GM21423 (cell line): ENCODE measurements at regions not wholly inside any gene's neighbourhood (a gene's known extent, or its start where the extent isn't known, plus 50 kb on each side); places are given as distances from the start of the nearest gene placed in this dataset.

ENCODE experiments used
- ATAC-seq: cut with Tn5 transposase; IDR thresholded peaks from one replicate; pipeline ENCODE4 v1.9.1; 2021; ENCODE audit warnings: mild to moderate bottlenecking, moderate library complexity; ENCODE audit not compliant: unreplicated experiment

- ATAC-seq = no peak
Measured at GRCh38 chr2:5111581-5111980, 580.6 kb upstream of the SOX11 start.

- no peak for ATAC-seq
Measured at GRCh38 chr2:5119046-5119445, 573.1 kb upstream of the SOX11 start.

- no peak for ATAC-seq
Measured at GRCh38 chr2:5121121-5121520, 571.1 kb upstream of the SOX11 start.

GRCh38 chr2:5121642-5122041, 570.5 kb upstream of the SOX11 start:
- no peak for ATAC-seq

GRCh38 chr2:5123582-5124196, 568.5 kb upstream of the SOX11 start:
- no peak for ATAC-seq

- no peak for ATAC-seq
Measured at GRCh38 chr2:5125017-5125730, 567.0 kb upstream of the SOX11 start.

- ATAC-seq = no peak
Measured at GRCh38 chr2:5132281-5132680, 559.9 kb upstream of the SOX11 start.

- no peak for ATAC-seq
Measured at GRCh38 chr2:5140347-5140746, 551.8 kb upstream of the SOX11 start.

GRCh38 chr2:5144159-5144558, 548.0 kb upstream of the SOX11 start:
- no peak for ATAC-seq

- no peak for ATAC-seq
Measured at GRCh38 chr2:5145053-5145452, 547.1 kb upstream of the SOX11 start.

- ATAC-seq = no peak
Measured at GRCh38 chr2:5145801-5146200, 546.4 kb upstream of the SOX11 start.

GRCh38 chr2:5148392-5149085, 543.6 kb upstream of the SOX11 start:
- ATAC-seq = no peak

GRCh38 chr2:5150871-5151270, 541.3 kb upstream of the SOX11 start:
- ATAC-seq = no peak

GRCh38 chr2:5164776-5165525, 527.2 kb upstream of the SOX11 start:
- ATAC-seq = no peak

GRCh38 chr2:5172923-5173322, 519.3 kb upstream of the SOX11 start:
- no peak for ATAC-seq

- ATAC-seq = no peak
Measured at GRCh38 chr2:5173876-5174535, 518.2 kb upstream of the SOX11 start.

- ATAC-seq = no peak
Measured at GRCh38 chr2:5175231-5175630, 517.0 kb upstream of the SOX11 start.

- no peak for ATAC-seq
Measured at GRCh38 chr2:5176764-5177163, 515.4 kb upstream of the SOX11 start.

GRCh38 chr2:5183031-5183430, 509.2 kb upstream of the SOX11 start:
- ATAC-seq = no peak

GRCh38 chr2:5187283-5187682, 504.9 kb upstream of the SOX11 start:
- ATAC-seq = no peak

- no peak for ATAC-seq
Measured at GRCh38 chr2:5188636-5189035, 503.5 kb upstream of the SOX11 start.
